ENCODE measurements at regions not wholly inside any gene's neighbourhood (a gene's known extent, or its start where the extent isn't known, plus 50 kb on each side); places are given as distances from the start of the nearest gene placed in this dataset.
"Not testable (repeated sequence)": the region's sequence is repeated elsewhere in the genome, so short reads cannot be mapped to it uniquely, and the experiment has no call there.

DNA sequence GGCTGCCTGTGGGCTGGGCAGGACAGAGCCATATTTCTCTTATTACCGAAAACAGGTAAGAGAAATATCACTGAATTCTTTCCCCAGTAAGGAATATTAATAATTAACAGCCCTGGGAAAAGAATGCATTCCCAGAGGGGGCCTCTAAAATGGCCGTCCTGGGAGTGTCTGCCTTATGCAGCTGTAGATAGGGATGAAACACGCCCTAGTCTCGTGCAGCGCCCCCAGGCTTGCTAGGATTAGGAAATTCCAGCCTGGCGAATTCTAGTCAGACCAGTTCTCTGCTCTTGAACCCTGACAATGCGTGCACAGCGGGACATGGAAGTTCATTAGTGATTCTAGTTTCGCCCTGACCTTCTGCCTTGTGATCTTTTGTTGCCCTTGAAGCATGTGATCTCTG lies 104.1 kb upstream of the HCCS start:
- H3K27me3 ChIP-seq (ENCODE audit: control insufficient read depth, insufficient read depth, low read length); H3K36me3 ChIP-seq (ENCODE audit: control insufficient read depth, low read depth, low read length); H3K9ac ChIP-seq (ENCODE audit: low read length); H3K9me3 ChIP-seq (ENCODE audit: control insufficient read depth, low read depth, low read length); H3K27ac ChIP-seq (ENCODE audit: low read length); H3K4me3 ChIP-seq (ENCODE audit: low read length); H3K4me1 ChIP-seq (ENCODE audit: control insufficient read depth, low read depth, low read length): not testable (repeated sequence)

GRCh38 chrX:11010476-11010875 lies 100.7 kb upstream of the HCCS start:
- Histone ChIP-seq H3K27me3 (ENCODE audit: control insufficient read depth, insufficient read depth, low read length) (no peaks in the 10 kb centered on the region), H3K4me1 (ENCODE audit: control insufficient read depth, low read depth, low read length) (no peaks in the 10 kb centered on the region), H3K27ac (ENCODE audit: low read length) (no peak overlapping the region), H3K36me3 (ENCODE audit: control insufficient read depth, low read depth, low read length) (no peaks in the 10 kb centered on the region), H3K4me3 (ENCODE audit: low read length) (no peak overlapping the region), H3K9me3 (ENCODE audit: control insufficient read depth, low read depth, low read length) (peaks cover 5% of the 10 kb centered on the region), H3K9ac (ENCODE audit: low read length) (no peak overlapping the region)

DNA sequence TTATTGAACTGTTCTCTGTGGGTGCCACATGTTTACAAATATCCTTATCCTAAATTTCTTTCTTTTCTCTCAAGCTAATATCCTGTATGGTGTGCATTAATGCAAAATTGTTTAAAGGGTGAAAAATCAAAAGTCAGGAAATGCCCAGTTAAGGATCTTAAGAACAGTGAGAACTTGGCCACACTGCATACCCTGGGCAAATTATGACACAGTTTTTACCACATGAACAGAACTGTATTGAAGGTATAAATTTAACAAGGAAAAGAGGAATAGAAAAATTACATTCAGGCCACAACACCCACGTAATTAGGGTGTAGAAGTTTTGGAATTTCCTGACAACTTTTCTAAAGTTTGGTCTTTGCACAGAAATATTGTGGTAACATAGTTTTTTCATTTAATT lies 94.4 kb upstream of the HCCS start:
- no peaks in the 10 kb centered on the region for H3K9me3 ChIP-seq (ENCODE audit: control insufficient read depth, low read depth, low read length)
- no peak overlapping the region for H3K4me3 ChIP-seq (ENCODE audit: low read length)
- no peak overlapping the region for H3K9ac ChIP-seq (ENCODE audit: low read length)
- no peaks in the 10 kb centered on the region for H3K4me1 ChIP-seq (ENCODE audit: control insufficient read depth, low read depth, low read length)
- H3K27me3 ChIP-seq (ENCODE audit: control insufficient read depth, insufficient read depth, low read length), result no peaks in the 10 kb centered on the region
- H3K36me3 ChIP-seq (ENCODE audit: control insufficient read depth, low read depth, low read length), result no peaks in the 10 kb centered on the region
- H3K27ac ChIP-seq (ENCODE audit: low read length), result no peak overlapping the region

- H3K27ac ChIP-seq (ENCODE audit: low read length); H3K27me3 ChIP-seq (ENCODE audit: control insufficient read depth, insufficient read depth, low read length); H3K4me3 ChIP-seq (ENCODE audit: low read length); H3K9me3 ChIP-seq (ENCODE audit: control insufficient read depth, low read depth, low read length); H3K9ac ChIP-seq (ENCODE audit: low read length); H3K4me1 ChIP-seq (ENCODE audit: control insufficient read depth, low read depth, low read length); H3K36me3 ChIP-seq (ENCODE audit: control insufficient read depth, low read depth, low read length): not testable (repeated sequence)
Measured at GRCh38 chrX:11022588-11022987, 88.5 kb upstream of the HCCS start.

DNA sequence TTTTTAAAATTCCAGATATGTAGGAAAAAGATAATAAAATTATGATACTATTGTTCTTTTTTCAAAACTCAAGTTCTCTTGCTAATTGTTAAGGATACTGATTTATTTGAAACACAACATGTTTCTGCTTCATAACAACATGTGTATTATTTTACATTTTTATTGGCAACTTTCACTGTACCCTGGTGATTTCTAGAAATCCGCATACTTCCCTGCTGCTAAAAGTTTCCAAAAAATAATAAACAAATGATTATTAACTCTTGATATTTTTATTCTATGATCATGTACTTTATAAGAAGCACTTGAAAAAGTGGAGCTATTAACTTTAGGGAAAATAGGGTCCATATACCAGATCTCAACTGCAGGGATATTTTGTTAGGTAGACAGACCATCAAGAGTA lies 71.2 kb upstream of the HCCS start:
- Histone ChIP-seq H3K4me1 (ENCODE audit: control insufficient read depth, low read depth, low read length) (no peaks in the 10 kb centered on the region), H3K36me3 (ENCODE audit: control insufficient read depth, low read depth, low read length) (no peaks in the 10 kb centered on the region), H3K9me3 (ENCODE audit: control insufficient read depth, low read depth, low read length) (no peaks in the 10 kb centered on the region), H3K9ac (ENCODE audit: low read length) (no peak overlapping the region), H3K27me3 (ENCODE audit: control insufficient read depth, insufficient read depth, low read length) (no peaks in the 10 kb centered on the region), H3K27ac (ENCODE audit: low read length) (no peak overlapping the region), H3K4me3 (ENCODE audit: low read length) (no peak overlapping the region)

- H3K4me3 ChIP-seq (ENCODE audit: low read length), result no peak overlapping the region
- H3K9ac ChIP-seq (ENCODE audit: low read length), result no peak overlapping the region
- H3K4me1 ChIP-seq (ENCODE audit: control insufficient read depth, low read depth, low read length), result no peaks in the 10 kb centered on the region
- no peaks in the 10 kb centered on the region for H3K36me3 ChIP-seq (ENCODE audit: control insufficient read depth, low read depth, low read length)
- no peak overlapping the region for H3K27ac ChIP-seq (ENCODE audit: low read length)
- H3K9me3 ChIP-seq (ENCODE audit: control insufficient read depth, low read depth, low read length), result peaks cover under 1% of the 10 kb centered on the region
- no peaks in the 10 kb centered on the region for H3K27me3 ChIP-seq (ENCODE audit: control insufficient read depth, insufficient read depth, low read length)
Measured at GRCh38 chrX:11040405-11040804, 70.7 kb upstream of the HCCS start.

GRCh38 chrX:11040996-11041395 lies 70.1 kb upstream of the HCCS start:
- Histone ChIP-seq H3K9me3 (ENCODE audit: control insufficient read depth, low read depth, low read length) (peaks cover 6% of the 10 kb centered on the region), H3K27me3 (ENCODE audit: control insufficient read depth, insufficient read depth, low read length) (no peaks in the 10 kb centered on the region), H3K4me1 (ENCODE audit: control insufficient read depth, low read depth, low read length) (no peaks in the 10 kb centered on the region), H3K27ac (ENCODE audit: low read length) (no peak overlapping the region), H3K9ac (ENCODE audit: low read length) (no peak overlapping the region), H3K36me3 (ENCODE audit: control insufficient read depth, low read depth, low read length) (no peaks in the 10 kb centered on the region), H3K4me3 (ENCODE audit: low read length) (no peak overlapping the region)

DNA sequence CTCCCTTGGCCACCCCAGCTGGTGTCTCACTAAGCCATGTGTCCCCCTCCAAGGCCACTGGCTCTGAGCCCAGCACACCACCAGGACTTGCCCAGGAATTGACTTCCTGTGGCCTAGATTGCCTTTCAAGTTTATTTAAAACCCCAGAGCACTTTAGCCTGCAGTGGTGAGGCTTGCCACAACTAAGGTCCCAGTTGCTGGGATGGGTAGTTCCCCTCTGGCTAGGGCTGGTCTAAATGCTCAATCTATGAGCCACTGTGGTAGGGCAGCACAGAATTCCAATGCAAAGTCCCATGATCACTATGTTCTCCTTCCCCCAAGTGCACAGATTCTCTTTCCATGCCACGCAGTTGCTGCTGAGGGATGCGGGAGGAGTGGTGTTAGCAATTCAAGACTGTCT lies 61.1 kb upstream of the HCCS start:
- Histone ChIP-seq H3K27ac (ENCODE audit: low read length) (no peak overlapping the region), H3K9me3 (ENCODE audit: control insufficient read depth, low read depth, low read length) (peaks cover 8% of the 10 kb centered on the region), H3K36me3 (ENCODE audit: control insufficient read depth, low read depth, low read length) (no peaks in the 10 kb centered on the region), H3K27me3 (ENCODE audit: control insufficient read depth, insufficient read depth, low read length) (no peaks in the 10 kb centered on the region), H3K4me1 (ENCODE audit: control insufficient read depth, low read depth, low read length) (no peaks in the 10 kb centered on the region), H3K9ac (ENCODE audit: low read length) (no peak overlapping the region), H3K4me3 (ENCODE audit: low read length) (no peak overlapping the region)

DNA sequence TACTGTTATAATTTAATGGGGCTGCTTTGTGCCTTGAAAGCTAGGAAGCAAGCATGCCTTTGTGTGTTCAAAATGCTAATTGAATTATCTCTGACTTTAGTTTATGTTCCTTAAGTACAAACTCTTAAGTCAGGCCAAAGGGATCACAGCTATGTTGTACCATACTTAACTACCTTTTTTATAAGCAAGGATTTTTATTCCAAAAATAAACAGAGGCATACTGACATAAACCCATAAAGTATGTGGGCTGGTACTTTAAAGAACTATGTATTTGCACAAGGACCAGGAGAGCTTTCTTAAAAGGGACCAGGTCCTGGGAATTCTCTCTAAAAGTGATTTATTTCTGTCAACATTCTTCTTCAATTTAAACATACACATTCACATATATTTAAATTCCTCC lies 57.8 kb upstream of the HCCS start:
- Histone ChIP-seq H3K9me3 (ENCODE audit: control insufficient read depth, low read depth, low read length) (no peaks in the 10 kb centered on the region), H3K27ac (ENCODE audit: low read length) (no peak overlapping the region), H3K4me3 (ENCODE audit: low read length) (no peak overlapping the region)

GRCh38 chrX:11056322-11057176 lies 54.6 kb upstream of the HCCS start:
- H3K36me3 ChIP-seq (ENCODE audit: control insufficient read depth, low read depth, low read length), result no peaks in the 10 kb centered on the region

More for the DNA sequence above, 57.8 kb upstream of the HCCS start:
- Histone ChIP-seq H3K4me1 (ENCODE audit: control insufficient read depth, low read depth, low read length) (no peaks in the 10 kb centered on the region), H3K27me3 (ENCODE audit: control insufficient read depth, insufficient read depth, low read length) (no peaks in the 10 kb centered on the region), H3K36me3 (ENCODE audit: control insufficient read depth, low read depth, low read length) (no peaks in the 10 kb centered on the region), H3K9ac (ENCODE audit: low read length) (no peak overlapping the region)

GRCh38 chrX:11059933-11060332 lies 51.2 kb upstream of the HCCS start:
- H3K27me3 ChIP-seq (ENCODE audit: control insufficient read depth, insufficient read depth, low read length), result no peaks in the 10 kb centered on the region
- H3K9ac ChIP-seq (ENCODE audit: low read length), result no peak overlapping the region
- H3K36me3 ChIP-seq (ENCODE audit: control insufficient read depth, low read depth, low read length), result no peaks in the 10 kb centered on the region
- H3K9me3 ChIP-seq (ENCODE audit: control insufficient read depth, low read depth, low read length), result no peaks in the 10 kb centered on the region
- H3K4me1 ChIP-seq (ENCODE audit: control insufficient read depth, low read depth, low read length), result peaks cover 4% of the 10 kb centered on the region
- no peak overlapping the region for H3K4me3 ChIP-seq (ENCODE audit: low read length)
- H3K27ac ChIP-seq (ENCODE audit: low read length), result no peak overlapping the region

More at GRCh38 chrX:11056322-11057176, 54.6 kb upstream of the HCCS start:
- Histone ChIP-seq H3K9me3 (ENCODE audit: control insufficient read depth, low read depth, low read length) (no peaks in the 10 kb centered on the region), H3K4me1 (ENCODE audit: control insufficient read depth, low read depth, low read length) (no peaks in the 10 kb centered on the region), H3K4me3 (ENCODE audit: low read length) (no peak overlapping the region), H3K27me3 (ENCODE audit: control insufficient read depth, insufficient read depth, low read length) (no peaks in the 10 kb centered on the region), H3K27ac (ENCODE audit: low read length) (no peak overlapping the region), H3K9ac (ENCODE audit: low read length) (no peak overlapping the region)

Measured in iPS-18a (cell line).